Mesothelial cell of epicardium (in vitro differentiated cells): ENCODE measurements at regions not wholly inside any gene's neighbourhood (a gene's known extent, or its start where the extent isn't known, plus 50 kb on each side); places are given as distances from the start of the nearest gene placed in this dataset.

ENCODE experiments used
- DNase-seq, 2 experiments: peaks; one replicate each; pipeline ENCODE4 v3.0.0; 2021; ENCODE audit warnings: low spot score in 2 of 2; ENCODE audit not compliant: unreplicated experiment in 2 of 2
- H3K27ac Mint-ChIP-seq: 2 replicates; pipeline ENCODE4 v1.8.0; 2021; ENCODE audit warnings: mixed read lengths
- H3K27me3 Mint-ChIP-seq: 2 replicates; pipeline ENCODE4 v1.8.0; 2021; ENCODE audit warnings: low read depth, mixed read lengths
- H3K36me3 Mint-ChIP-seq: 2 replicates; pipeline ENCODE4 v1.8.0; 2021; ENCODE audit warnings: mixed read lengths
- H3K4me1 Mint-ChIP-seq: 2 replicates; pipeline ENCODE4 v1.8.0; 2021; ENCODE audit warnings: mixed read lengths
- H3K4me3 Mint-ChIP-seq: 2 replicates; pipeline ENCODE4 v1.8.0; 2021; ENCODE audit warnings: mild to moderate bottlenecking, moderate library complexity, mixed read lengths
- H3K9me3 Mint-ChIP-seq: 2 replicates; pipeline ENCODE4 v1.8.0; 2021; ENCODE audit warnings: mixed read lengths
- CTCF ChIP-seq: fragments of 200-600 bp; sonication (generic); IDR thresholded peaks from one replicate; pipeline ENCODE4 v1.5.0; 2021; ENCODE audit warnings: antibody characterized with exemption; ENCODE audit not compliant: unreplicated experiment

GRCh38 chr16:54443839-54444238 is 157.3 kb upstream of the IRX3 start:
- no peak for TF ChIP-seq CTCF
- Mint-ChIP-seq H3K27ac (no peak overlapping the region), H3K9me3 (peaks cover 6% of the 10 kb centered on the region), H3K27me3 (peaks cover 23% of the 10 kb centered on the region), H3K4me3 (no peak overlapping the region), H3K36me3 (no peaks in the 10 kb centered on the region), H3K4me1 (peaks cover 26% of the 10 kb centered on the region)
- DNase-seq = no peak

- Mint-ChIP-seq H3K27me3 (peaks cover 28% of the 10 kb centered on the region), H3K27ac (no peak overlapping the region), H3K36me3 (no peaks in the 10 kb centered on the region), H3K4me1 (peaks cover 25% of the 10 kb centered on the region), H3K9me3 (peaks cover 6% of the 10 kb centered on the region), H3K4me3 (no peak overlapping the region)
- TF ChIP-seq CTCF = no peak
- DNase-seq = no peak
Observed at GRCh38 chr16:54443352-54443751, 156.8 kb upstream of the IRX3 start.

- H3K4me3 Mint-ChIP-seq = no peak overlapping the region
- H3K36me3 Mint-ChIP-seq = no peaks in the 10 kb centered on the region
- TF ChIP-seq CTCF = no peak
- H3K9me3 Mint-ChIP-seq = peaks cover 6% of the 10 kb centered on the region
- no peak overlapping the region for H3K27ac Mint-ChIP-seq
- H3K27me3 Mint-ChIP-seq = peaks cover 32% of the 10 kb centered on the region
- no peak for DNase-seq
- peaks cover 20% of the 10 kb centered on the region for H3K4me1 Mint-ChIP-seq
Observed at GRCh38 chr16:54442864-54443263, 156.3 kb upstream of the IRX3 start.

GRCh38 chr16:54438469-54438868 is 151.9 kb upstream of the IRX3 start:
- H3K36me3 Mint-ChIP-seq = no peaks in the 10 kb centered on the region
- no peak overlapping the region for H3K4me3 Mint-ChIP-seq
- H3K9me3 Mint-ChIP-seq = peaks cover 6% of the 10 kb centered on the region
- H3K27ac Mint-ChIP-seq = no peak overlapping the region
- DNase-seq = no peak
- no peak for TF ChIP-seq CTCF
- H3K4me1 Mint-ChIP-seq = no peaks in the 10 kb centered on the region
- peaks cover 35% of the 10 kb centered on the region for H3K27me3 Mint-ChIP-seq

DNA sequence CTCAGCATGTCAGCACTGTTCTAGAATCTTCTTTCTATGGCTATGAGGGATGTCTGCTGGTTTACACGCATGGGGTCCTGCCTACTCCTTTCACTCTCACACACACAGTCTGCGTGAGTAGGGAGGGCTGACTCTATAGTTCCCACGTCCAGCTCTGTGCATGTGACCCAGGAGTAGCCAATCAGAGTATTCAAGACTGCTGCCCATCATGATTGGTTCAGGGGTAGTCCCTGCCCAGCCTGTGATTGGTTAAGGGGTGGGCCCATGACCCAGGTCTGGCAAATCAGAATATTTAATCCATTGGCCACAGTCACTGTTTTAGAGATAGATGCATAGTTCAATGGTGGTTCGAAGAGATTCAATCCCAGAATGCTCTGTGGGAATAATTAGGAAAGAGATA is 151.3 kb upstream of the IRX3 start:
- Mint-ChIP-seq H3K4me1 (no peaks in the 10 kb centered on the region), H3K27me3 (peaks cover 35% of the 10 kb centered on the region), H3K9me3 (peaks cover 6% of the 10 kb centered on the region), H3K4me3 (no peak overlapping the region), H3K27ac (no peak overlapping the region), H3K36me3 (no peaks in the 10 kb centered on the region)
- DNase-seq = no peak
- no peak for TF ChIP-seq CTCF

- peaks cover 31% of the 10 kb centered on the region for H3K27me3 Mint-ChIP-seq
- no peaks in the 10 kb centered on the region for H3K36me3 Mint-ChIP-seq
- H3K27ac Mint-ChIP-seq = no peak overlapping the region
- no peaks in the 10 kb centered on the region for H3K4me1 Mint-ChIP-seq
- H3K4me3 Mint-ChIP-seq = no peak overlapping the region
- no peak for DNase-seq
- no peak for TF ChIP-seq CTCF
- peaks cover 6% of the 10 kb centered on the region for H3K9me3 Mint-ChIP-seq
Observed at GRCh38 chr16:54437401-54437800, 150.8 kb upstream of the IRX3 start.
